Right lobe of liver (tissue), 4 donors: ENCODE measurements at regions not wholly inside any gene's neighbourhood (a gene's known extent, or its start where the extent isn't known, plus 50 kb on each side); places are given as distances from the start of the nearest gene placed in this dataset.

Source experiments
- CTCF ChIP-seq, 4 donors: fragments of 200-600 bp in 3 of 4; fragments of 450-650 bp in 1 of 4; IDR thresholded peaks; one replicate each; pipeline versions ENCODE4 v1.5.1 to v1.8.0; 2016 to 2022; ENCODE audit warnings: antibody characterized with exemption in 4 of 4, mild to moderate bottlenecking in 2 of 4
- POLR2A ChIP-seq: fragments of 450-650 bp; IDR thresholded peaks from one replicate; pipeline ENCODE4 v1.6.1; 2017; ENCODE audit warnings: antibody characterized with exemption, mild to moderate bottlenecking
- donor health status: DM: no; HTN: no; CAD: no.
- donor health status: DM: no; HTN: no; CAD: no.
- donor health status: DM: no; HTN: yes; CAD: no.

DNA sequence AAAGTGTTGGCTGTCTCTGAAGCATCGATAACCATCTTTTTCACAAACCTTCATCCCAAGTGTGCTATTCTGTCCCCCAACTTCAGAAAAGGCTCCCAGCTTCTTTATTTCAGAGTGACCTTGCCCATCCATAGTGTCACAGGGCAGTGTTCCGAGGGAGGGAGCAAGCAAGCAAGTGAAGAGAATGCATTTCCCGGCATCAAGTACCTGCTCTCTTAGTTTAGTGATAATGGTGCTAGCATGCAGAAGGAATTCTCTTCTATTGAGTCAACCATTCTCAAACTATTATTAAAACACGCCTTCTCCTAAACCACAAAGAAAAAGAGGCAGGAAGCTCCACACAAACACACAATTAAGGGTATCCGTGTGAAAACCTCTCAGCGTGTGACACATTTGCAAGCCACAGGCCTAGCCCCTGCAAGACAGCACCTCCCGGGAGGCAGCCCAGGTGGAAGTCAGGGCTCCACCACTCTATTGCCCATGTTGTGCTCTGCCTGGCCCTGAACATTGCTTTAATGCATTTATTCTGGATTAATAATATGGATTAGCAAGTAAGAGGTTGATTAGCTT lies 504.9 kb downstream of the GALR1 start:
- TF ChIP-seq CTCF (IDR thresholded peaks at IDR 0.05) = no peak
- TF ChIP-seq POLR2A = no peak
